Progenitor cell of endocrine pancreas (in vitro differentiated cells): ENCODE measurements at regions not wholly inside any gene's neighbourhood (a gene's known extent, or its start where the extent isn't known, plus 50 kb on each side); places are given as distances from the start of the nearest gene placed in this dataset.

ENCODE experiments used
- DNase-seq: peaks from one replicate; pipeline ENCODE4 v3.0.0; 2021; ENCODE audit warnings: low spot score; ENCODE audit not compliant: unreplicated experiment
- H3K27ac Mint-ChIP-seq: 2 replicates; pipeline ENCODE4 v1.8.0; 2021; ENCODE audit warnings: mild to moderate bottlenecking, moderate library complexity, mixed read lengths
- H3K27me3 Mint-ChIP-seq: 2 replicates; pipeline ENCODE4 v1.8.0; 2021; ENCODE audit warnings: mixed read lengths
- H3K36me3 Mint-ChIP-seq: 2 replicates; pipeline ENCODE4 v1.8.0; 2022; ENCODE audit warnings: mixed read lengths; ENCODE audit not compliant: insufficient read depth
- H3K4me1 Mint-ChIP-seq: 2 replicates; pipeline ENCODE4 v1.8.0; 2021; ENCODE audit warnings: low read depth, mixed read lengths
- H3K4me3 Mint-ChIP-seq: 2 replicates; pipeline ENCODE4 v1.8.0; 2021; ENCODE audit warnings: low read depth, mild to moderate bottlenecking, moderate library complexity, mixed read lengths
- H3K9me3 Mint-ChIP-seq: 2 replicates; pipeline ENCODE4 v1.8.0; 2021; ENCODE audit warnings: low read depth, mixed read lengths
- CTCF ChIP-seq: fragments of 200-600 bp; sonication (generic); IDR thresholded peaks from one replicate; pipeline ENCODE4 v1.5.0; 2021; ENCODE audit warnings: antibody characterized with exemption, mild to moderate bottlenecking; ENCODE audit not compliant: unreplicated experiment

GRCh38 chr2:49343638-49344037, 189.3 kb upstream of the FSHR start:
- Mint-ChIP-seq H3K27ac (no peak overlapping the region), H3K4me1 (no peaks in the 10 kb centered on the region), H3K36me3 (no peaks in the 10 kb centered on the region), H3K4me3 (no peak overlapping the region), H3K9me3 (peaks cover 3% of the 10 kb centered on the region), H3K27me3 (no peaks in the 10 kb centered on the region)
- TF ChIP-seq CTCF, result no peak
- DNase-seq, result no peak

DNA sequence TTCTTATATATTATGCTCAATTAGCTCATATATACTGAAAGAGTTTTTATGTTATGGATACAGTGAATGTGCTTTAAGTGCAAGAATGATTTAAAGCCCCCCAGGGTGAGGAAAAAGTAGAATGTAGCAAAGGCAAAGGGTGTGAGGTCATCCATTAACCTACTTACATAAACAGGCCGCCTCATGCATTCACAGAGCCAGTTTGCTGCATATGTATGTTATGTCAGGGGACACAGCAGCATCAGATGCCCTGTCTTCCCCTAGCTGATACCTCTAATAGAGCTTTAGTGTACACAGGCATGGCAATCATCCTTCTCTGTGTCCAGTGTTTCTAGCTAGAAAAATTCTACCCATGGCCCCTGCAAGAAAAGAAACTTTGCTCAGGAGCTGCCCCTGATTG, 187.8 kb upstream of the FSHR start:
- H3K4me3 Mint-ChIP-seq, result no peak overlapping the region
- H3K27me3 Mint-ChIP-seq, result no peaks in the 10 kb centered on the region
- no peak for TF ChIP-seq CTCF
- peaks cover 3% of the 10 kb centered on the region for H3K9me3 Mint-ChIP-seq
- no peak for DNase-seq
- H3K27ac Mint-ChIP-seq, result no peak overlapping the region
- H3K4me1 Mint-ChIP-seq, result no peaks in the 10 kb centered on the region
- H3K36me3 Mint-ChIP-seq, result no peaks in the 10 kb centered on the region

DNA sequence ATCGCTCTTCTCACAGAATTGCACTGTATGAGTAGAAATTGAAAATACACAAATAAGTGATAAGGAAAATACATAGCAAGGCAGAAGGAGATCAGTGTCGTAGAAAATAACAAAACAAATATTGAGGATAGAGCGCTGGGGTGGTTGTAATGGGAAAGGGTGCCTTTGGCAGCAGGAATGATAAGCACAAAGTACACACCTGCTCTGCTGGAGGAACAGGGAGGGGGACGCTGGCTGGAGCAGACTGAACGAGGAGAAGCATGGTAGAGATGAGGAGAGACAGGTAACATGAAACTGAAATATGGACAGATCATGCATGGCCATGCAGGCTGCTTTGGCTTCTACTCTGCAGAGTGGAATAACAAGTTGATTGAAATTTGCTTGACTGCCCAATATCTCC, 181.2 kb upstream of the FSHR start:
- TF ChIP-seq CTCF, result no peak
- Mint-ChIP-seq H3K36me3 (no peaks in the 10 kb centered on the region), H3K4me3 (no peak overlapping the region), H3K27me3 (no peaks in the 10 kb centered on the region), H3K4me1 (peaks cover 8% of the 10 kb centered on the region), H3K27ac (no peak overlapping the region), H3K9me3 (no peaks in the 10 kb centered on the region)
- no peak for DNase-seq

DNA sequence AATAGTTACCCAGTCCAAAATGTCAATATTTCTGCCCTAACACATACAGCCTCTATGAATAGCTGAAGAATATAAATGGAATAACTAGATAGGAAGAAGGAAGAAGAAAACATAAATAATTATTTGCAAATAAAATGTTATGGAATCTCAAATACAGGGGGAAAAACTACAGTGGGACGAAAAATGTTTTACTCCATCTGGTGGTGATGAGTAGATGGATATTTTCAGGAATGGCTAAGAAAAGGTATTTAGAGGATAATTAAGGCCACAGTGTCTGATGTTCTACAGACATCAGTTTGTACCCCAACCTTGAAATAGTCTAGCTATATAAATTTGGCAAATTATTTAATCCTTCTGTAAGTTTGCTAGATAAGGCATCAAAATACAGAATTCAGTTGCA, 178.1 kb upstream of the FSHR start:
- no peak for DNase-seq
- Mint-ChIP-seq H3K27ac (no peak overlapping the region), H3K27me3 (no peaks in the 10 kb centered on the region), H3K36me3 (no peaks in the 10 kb centered on the region), H3K4me1 (peaks cover 8% of the 10 kb centered on the region), H3K9me3 (no peaks in the 10 kb centered on the region), H3K4me3 (no peak overlapping the region)
- TF ChIP-seq CTCF, result no peak

- no peaks in the 10 kb centered on the region for H3K36me3 Mint-ChIP-seq
- no peak for DNase-seq
- no peak for TF ChIP-seq CTCF
- H3K4me1 Mint-ChIP-seq, result no peaks in the 10 kb centered on the region
- no peak overlapping the region for H3K27ac Mint-ChIP-seq
- peaks cover 8% of the 10 kb centered on the region for H3K9me3 Mint-ChIP-seq
- no peaks in the 10 kb centered on the region for H3K27me3 Mint-ChIP-seq
- H3K4me3 Mint-ChIP-seq, result no peak overlapping the region
Measured at GRCh38 chr2:49318531-49318930, 164.2 kb upstream of the FSHR start.
